HG03139 (cell line): ENCODE measurements at regions not wholly inside any gene's neighbourhood (a gene's known extent, or its start where the extent isn't known, plus 50 kb on each side); places are given as distances from the start of the nearest gene placed in this dataset.
"Not testable (repeated sequence)": the region's sequence is repeated elsewhere in the genome, so short reads cannot be mapped to it uniquely, and the experiment has no call there.

Experiments used
- ATAC-seq: cut with Tn5 transposase; IDR thresholded peaks from one replicate; pipeline ENCODE4 v1.9.1; 2021; ENCODE audit not compliant: unreplicated experiment

- ATAC-seq = no peak
Observed at GRCh38 chr5:82661933-82662332, 383.8 kb upstream of the RPS23 start.

GRCh38 chr5:82661462-82661861, 383.3 kb upstream of the RPS23 start:
- no peak for ATAC-seq

GRCh38 chr5:82659115-82659514, 381.0 kb upstream of the RPS23 start:
- ATAC-seq = no peak

GRCh38 chr5:82657033-82657699, 379.0 kb upstream of the RPS23 start:
- ATAC-seq = no peak

- no peak for ATAC-seq
Observed at GRCh38 chr5:82656341-82656761, 378.2 kb upstream of the RPS23 start.

GRCh38 chr5:82655078-82655477, 376.9 kb upstream of the RPS23 start:
- ATAC-seq = no peak

- no peak for ATAC-seq
Observed at GRCh38 chr5:82649943-82650342, 371.8 kb upstream of the RPS23 start.

GRCh38 chr5:82644766-82645165, 366.6 kb upstream of the RPS23 start:
- no peak for ATAC-seq

GRCh38 chr5:82644229-82644628, 366.1 kb upstream of the RPS23 start:
- ATAC-seq = no peak

- ATAC-seq = no peak
Observed at GRCh38 chr5:82642313-82642712, 364.2 kb upstream of the RPS23 start.

- ATAC-seq = peak; percentile 73
Observed at GRCh38 chr5:82641331-82642003, 363.3 kb upstream of the RPS23 start.

- ATAC-seq = no peak
Observed at GRCh38 chr5:82640916-82641315, 362.8 kb upstream of the RPS23 start.

- ATAC-seq = no peak
Observed at GRCh38 chr5:82639393-82640144, 361.4 kb upstream of the RPS23 start.

GRCh38 chr5:82636591-82636990, 358.4 kb upstream of the RPS23 start:
- no peak for ATAC-seq

GRCh38 chr5:82635561-82636288, 357.6 kb upstream of the RPS23 start:
- ATAC-seq = peak; percentile 57

GRCh38 chr5:82628364-82628910, 350.3 kb upstream of the RPS23 start:
- no peak for ATAC-seq

- ATAC-seq = not testable (repeated sequence)
Observed at GRCh38 chr5:82626905-82627591, 348.9 kb upstream of the RPS23 start.

- not testable (repeated sequence) for ATAC-seq
Observed at GRCh38 chr5:82626012-82626411, 347.9 kb upstream of the RPS23 start.

- no peak for ATAC-seq
Observed at GRCh38 chr5:82624062-82624461, 345.9 kb upstream of the RPS23 start.

GRCh38 chr5:82622711-82623514, 344.8 kb upstream of the RPS23 start:
- ATAC-seq = no peak
